H9 (cell line): ENCODE measurements at regions not wholly inside any gene's neighbourhood (a gene's known extent, or its start where the extent isn't known, plus 50 kb on each side); places are given as distances from the start of the nearest gene placed in this dataset.

Experiments used
- DNase-seq: peaks from one replicate; pipeline ENCODE4 v3.0.0-alpha.2; 2017
- H2AFZ ChIP-seq: one replicate; pipeline ENCODE4 v1.6.1; 2013; ENCODE audit warnings: mild to moderate bottlenecking, low read length, control low read depth, moderate library complexity
- H2AK5ac ChIP-seq: 2 replicates; pipeline ENCODE4 v1.6.1; 2013; ENCODE audit warnings: low read length, control low read depth, mixed read lengths; ENCODE audit not compliant: insufficient read length
- H2BK120ac ChIP-seq: one replicate; pipeline ENCODE4 v1.6.1; 2013; ENCODE audit warnings: low read depth, mild to moderate bottlenecking, low read length, control low read depth, inconsistent platforms; ENCODE audit not compliant: poor library complexity, severe bottlenecking
- H2BK12ac ChIP-seq: 2 replicates; pipeline ENCODE4 v1.6.1; 2013; ENCODE audit warnings: low read length, control low read depth, mixed read lengths, low read depth; ENCODE audit not compliant: insufficient read length
- H2BK15ac ChIP-seq: 2 replicates; pipeline ENCODE4 v1.6.1; 2013; ENCODE audit warnings: low read depth, low read length, control low read depth
- H2BK20ac ChIP-seq: one replicate; pipeline ENCODE4 v1.6.1; 2013; ENCODE audit warnings: low read depth, mild to moderate bottlenecking, low read length, control low read depth, inconsistent platforms; ENCODE audit not compliant: poor library complexity, severe bottlenecking
- H2BK5ac ChIP-seq: 2 replicates; pipeline ENCODE4 v1.6.1; 2013; ENCODE audit warnings: low read length, control low read depth, mixed read lengths; ENCODE audit not compliant: insufficient read length
- H3K14ac ChIP-seq: 2 replicates; pipeline ENCODE4 v1.6.1; 2013; ENCODE audit warnings: low read length, control low read depth; ENCODE audit not compliant: insufficient read depth
- H3K18ac ChIP-seq: 2 replicates; pipeline ENCODE4 v1.6.1; 2013; ENCODE audit warnings: low read depth, mild to moderate bottlenecking, mixed read lengths, low read length, control low read depth; ENCODE audit not compliant: insufficient read length
- H3K23ac ChIP-seq: 2 replicates; pipeline ENCODE4 v1.6.1; 2013; ENCODE audit warnings: low read length, control low read depth, mixed read lengths, low read depth; ENCODE audit not compliant: insufficient read length
- H3K23me2 ChIP-seq: 2 replicates; pipeline ENCODE4 v1.6.1; 2013; ENCODE audit warnings: low read depth, mild to moderate bottlenecking, mixed read lengths, low read length, control low read depth; ENCODE audit not compliant: insufficient read length, poor library complexity, severe bottlenecking
- H3K27ac ChIP-seq: 2 replicates; pipeline ENCODE4 v1.5.1; 2013; ENCODE audit warnings: low read length, control low read depth, mixed read lengths, low read depth; ENCODE audit not compliant: insufficient read length
- H3K27me3 ChIP-seq: 2 replicates; pipeline ENCODE4 v1.6.1; 2013; ENCODE audit warnings: low read length, control low read depth, inconsistent platforms; ENCODE audit not compliant: insufficient read depth
- H3K4ac ChIP-seq: 2 replicates; pipeline ENCODE4 v1.6.1; 2013; ENCODE audit warnings: low read depth, mild to moderate bottlenecking, control low read depth, inconsistent platforms, low read length, moderate library complexity
- H3K4me1 ChIP-seq: 2 replicates; pipeline ENCODE4 v1.6.1; 2013; ENCODE audit warnings: low read length, control low read depth, inconsistent platforms; ENCODE audit not compliant: insufficient read depth
- H3K4me2 ChIP-seq: 2 replicates; pipeline ENCODE4 v1.6.1; 2013; ENCODE audit warnings: low read length, control low read depth, mixed read lengths; ENCODE audit not compliant: insufficient read length, insufficient read depth
- H3K56ac ChIP-seq: 2 replicates; pipeline ENCODE4 v1.6.1; 2013; ENCODE audit warnings: low read depth, mild to moderate bottlenecking, mixed read lengths, low read length, control low read depth; ENCODE audit not compliant: insufficient read length
- H3K79me1 ChIP-seq: 2 replicates; pipeline ENCODE4 v1.6.1; 2013; ENCODE audit warnings: low read depth, mild to moderate bottlenecking, moderate library complexity, low read length, control low read depth, inconsistent platforms; ENCODE audit not compliant: insufficient read depth, poor library complexity, severe bottlenecking
- H3K79me2 ChIP-seq: 2 replicates; pipeline ENCODE4 v1.6.1; 2013; ENCODE audit warnings: low read length, control low read depth, inconsistent platforms; ENCODE audit not compliant: insufficient read depth
- H3K9ac ChIP-seq: 2 replicates; pipeline ENCODE4 v1.6.1; 2013; ENCODE audit warnings: low read length, control low read depth, mixed read lengths; ENCODE audit not compliant: insufficient read length; ENCODE audit errors: extremely low read depth
- H3K9me3 ChIP-seq: one replicate; pipeline ENCODE4 v1.6.1; 2013; ENCODE audit warnings: low read depth, low read length, inconsistent platforms; ENCODE audit not compliant: control insufficient read depth
- H3T11ph ChIP-seq: one replicate; pipeline ENCODE4 v1.6.1; 2013; ENCODE audit warnings: mild to moderate bottlenecking, low read length, control low read depth, inconsistent platforms
- H4K20me1 ChIP-seq: one replicate; pipeline ENCODE4 v1.6.1; 2013; ENCODE audit not compliant: control insufficient read depth, insufficient read length, insufficient read depth
- H4K5ac ChIP-seq: 2 replicates; pipeline ENCODE4 v1.6.1; 2013; ENCODE audit warnings: low read depth, mild to moderate bottlenecking, mixed read lengths, low read length, control low read depth; ENCODE audit not compliant: insufficient read length
- H4K8ac ChIP-seq: replicated peaks from 2 replicates; pipeline ENCODE4 v1.6.1; 2013; ENCODE audit warnings: low read length, control low read depth, mixed read lengths, low read depth; ENCODE audit not compliant: insufficient read length
- H4K91ac ChIP-seq: 2 replicates; pipeline ENCODE4 v1.6.1; 2013; ENCODE audit warnings: low read depth, mild to moderate bottlenecking, moderate library complexity, mixed read lengths, low read length, control low read depth; ENCODE audit not compliant: insufficient read length
- H3K27ac Mint-ChIP-seq, 3 experiments: 2 replicates in 2 of 3; 3 replicates in 1 of 3; pipeline ENCODE4 v1.8.0; 2020 to 2021; ENCODE audit warnings: mixed read lengths in 3 of 3, mild to moderate bottlenecking in 1 of 3, moderate library complexity in 1 of 3
- H3K27me3 Mint-ChIP-seq: 2 replicates; pipeline ENCODE4 v1.8.0; 2021; ENCODE audit warnings: low read depth, mild to moderate bottlenecking, moderate library complexity, mixed read lengths
- H3K36me3 Mint-ChIP-seq, 3 experiments: 2 replicates in 2 of 3; 3 replicates in 1 of 3; pipeline ENCODE4 v1.8.0; 2020 to 2021; ENCODE audit warnings: low read depth in 3 of 3, mixed read lengths in 3 of 3; ENCODE audit not compliant: insufficient read depth in 1 of 3
- H3K4me1 Mint-ChIP-seq, 2 experiments: 2 replicates each; pipeline ENCODE4 v1.8.0; 2020; ENCODE audit warnings: mixed read lengths in 2 of 2
- H3K4me3 Mint-ChIP-seq, 2 experiments: 2 replicates in 1 of 2; 3 replicates in 1 of 2; pipeline ENCODE4 v1.8.0; 2020 to 2021; ENCODE audit warnings: mild to moderate bottlenecking in 2 of 2, mixed read lengths in 2 of 2, moderate library complexity in 1 of 2
- H3K9me3 Mint-ChIP-seq, 2 experiments: 2 replicates in 1 of 2; 3 replicates in 1 of 2; pipeline ENCODE4 v1.8.0; 2020; ENCODE audit warnings: mild to moderate bottlenecking in 2 of 2, mixed read lengths in 2 of 2, moderate library complexity in 1 of 2
- TF ChIP-seq, protein P1 (sequence below): fragments of 200-600 bp; sonication (generic); conservative IDR thresholded peaks from 3 replicates; pipeline ENCODE4 v1.8.0; 2021; ENCODE audit warnings: antibody characterized with exemption, mild to moderate bottlenecking

DNA sequence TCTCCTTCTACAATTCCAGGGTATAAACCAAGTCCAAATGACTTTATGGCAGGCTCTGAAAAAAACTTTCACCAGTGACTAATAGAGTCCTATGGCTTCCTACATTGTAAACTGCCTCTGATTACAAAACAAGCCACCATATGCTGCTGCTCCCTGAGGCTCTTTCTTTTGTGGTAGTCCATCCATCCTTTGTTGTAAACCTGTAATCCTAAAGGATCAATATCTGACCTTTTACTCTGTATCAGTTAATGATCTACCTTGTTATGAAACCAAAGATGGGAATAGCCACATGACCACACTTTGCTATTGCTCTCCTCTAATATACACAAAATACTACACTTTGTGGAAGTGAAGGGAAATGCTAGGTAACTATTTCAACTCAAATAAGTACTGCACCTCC, 434.7 kb upstream of the AGTR1 start:
- H3K4me3 Mint-ChIP-seq: no peak overlapping the region

More for the DNA sequence above, 434.7 kb upstream of the AGTR1 start:
- Histone ChIP-seq H3T11ph (no peak overlapping the region), H3K56ac (no peak overlapping the region), H3K23ac (no peak overlapping the region), H3K4me1 (no peaks in the 10 kb centered on the region), H3K23me2 (no peaks in the 10 kb centered on the region), H3K9ac (no peak overlapping the region), H4K91ac (no peak overlapping the region), H4K5ac (no peak overlapping the region), H3K14ac (no peak overlapping the region), H3K27me3 (no peaks in the 10 kb centered on the region), H2BK20ac (no peak overlapping the region), H3K4ac (no peak overlapping the region), H3K4me2 (no peak overlapping the region), H3K18ac (no peak overlapping the region), H4K20me1 (no peaks in the 10 kb centered on the region), H3K79me2 (no peaks in the 10 kb centered on the region), H2BK15ac (no peak overlapping the region), H3K9me3 (no peaks in the 10 kb centered on the region), H2AFZ (no peak overlapping the region), H4K8ac (no peak overlapping the region), H2BK120ac (no peak overlapping the region), H3K79me1 (no peaks in the 10 kb centered on the region), H2BK12ac (no peak overlapping the region), H2AK5ac (no peak overlapping the region), H3K27ac (no peak overlapping the region), H2BK5ac (no peak overlapping the region)
- H3K36me3 Mint-ChIP-seq: peaks cover 0 to 11% (median under 1%) of the 10 kb centered on the region in 3 experiments; a peak in 3 of 7 replicates
- H3K27me3 Mint-ChIP-seq: no peaks in the 10 kb centered on the region
- no peaks in the 10 kb centered on the region for H3K4me1 Mint-ChIP-seq
- DNase-seq: no peak
- no peak overlapping the region for H3K27ac Mint-ChIP-seq
- H3K9me3 Mint-ChIP-seq: peaks cover 4 to 7% of the 10 kb centered on the region in 2 experiments; a peak in 4 of 5 replicates
- TF ChIP-seq, protein P1, sequence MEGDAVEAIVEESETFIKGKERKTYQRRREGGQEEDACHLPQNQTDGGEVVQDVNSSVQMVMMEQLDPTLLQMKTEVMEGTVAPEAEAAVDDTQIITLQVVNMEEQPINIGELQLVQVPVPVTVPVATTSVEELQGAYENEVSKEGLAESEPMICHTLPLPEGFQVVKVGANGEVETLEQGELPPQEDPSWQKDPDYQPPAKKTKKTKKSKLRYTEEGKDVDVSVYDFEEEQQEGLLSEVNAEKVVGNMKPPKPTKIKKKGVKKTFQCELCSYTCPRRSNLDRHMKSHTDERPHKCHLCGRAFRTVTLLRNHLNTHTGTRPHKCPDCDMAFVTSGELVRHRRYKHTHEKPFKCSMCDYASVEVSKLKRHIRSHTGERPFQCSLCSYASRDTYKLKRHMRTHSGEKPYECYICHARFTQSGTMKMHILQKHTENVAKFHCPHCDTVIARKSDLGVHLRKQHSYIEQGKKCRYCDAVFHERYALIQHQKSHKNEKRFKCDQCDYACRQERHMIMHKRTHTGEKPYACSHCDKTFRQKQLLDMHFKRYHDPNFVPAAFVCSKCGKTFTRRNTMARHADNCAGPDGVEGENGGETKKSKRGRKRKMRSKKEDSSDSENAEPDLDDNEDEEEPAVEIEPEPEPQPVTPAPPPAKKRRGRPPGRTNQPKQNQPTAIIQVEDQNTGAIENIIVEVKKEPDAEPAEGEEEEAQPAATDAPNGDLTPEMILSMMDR: no peak
